ENCODE measurements at regions not wholly inside any gene's neighbourhood (a gene's known extent, or its start where the extent isn't known, plus 50 kb on each side); places are given as distances from the start of the nearest gene placed in this dataset.
"Not testable (repeated sequence)": the region's sequence is repeated elsewhere in the genome, so short reads cannot be mapped to it uniquely, and the experiment has no call there.

GRCh38 chrY:10958122-10958521 is 1430.4 kb downstream of the TSPY10 start:
- DNase-seq: not testable (repeated sequence)

DNA sequence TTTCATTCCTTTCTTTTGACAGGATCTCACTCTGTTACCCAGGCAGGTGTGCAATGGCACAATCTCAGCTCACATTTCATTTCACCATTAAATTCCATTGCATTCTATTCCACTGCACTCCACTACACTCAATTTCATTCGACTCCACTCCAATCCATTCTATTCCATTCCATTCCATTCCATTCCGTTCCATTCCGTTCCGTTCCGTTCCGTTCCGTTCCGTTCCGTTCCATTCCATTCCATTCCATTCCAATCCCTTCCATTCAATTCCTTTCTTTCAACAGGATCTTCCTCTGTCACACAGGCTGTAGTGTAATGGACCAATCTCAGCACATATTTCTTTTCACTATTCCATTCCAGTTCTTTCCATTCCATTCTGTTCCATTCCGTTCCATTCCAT is 1445.7 kb downstream of the TSPY10 start:
- no peak for DNase-seq

- no peak for DNase-seq
These were observed 1459.0 kb downstream of the TSPY10 start for GRCh38 chrY:10986655-10987054.

- DNase-seq: no peak
These were observed 1459.9 kb downstream of the TSPY10 start for GRCh38 chrY:10987626-10988025.

DNA sequence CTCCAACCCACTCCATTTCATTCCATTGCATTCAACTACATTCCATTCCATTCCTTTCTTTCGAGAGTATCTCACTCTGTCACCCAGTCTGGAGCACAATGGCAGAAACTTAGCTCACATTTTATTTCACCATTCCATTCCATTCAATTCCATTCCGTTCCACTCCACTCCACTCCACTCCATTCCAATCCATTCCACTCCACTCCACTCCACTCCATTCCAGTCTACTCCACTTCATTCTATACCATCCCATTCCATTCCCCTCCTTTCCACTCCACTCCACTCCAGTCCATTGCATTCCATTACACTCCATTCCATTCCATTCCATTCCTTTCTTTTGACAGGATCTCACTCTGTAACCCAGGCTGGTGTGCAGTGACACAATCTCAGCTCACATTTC is 1466.3 kb downstream of the TSPY10 start:
- DNase-seq: no peak

- peak; percentile 0 for DNase-seq
These were observed 1472.0 kb downstream of the TSPY10 start for GRCh38 chrY:10999715-11000114.

DNA sequence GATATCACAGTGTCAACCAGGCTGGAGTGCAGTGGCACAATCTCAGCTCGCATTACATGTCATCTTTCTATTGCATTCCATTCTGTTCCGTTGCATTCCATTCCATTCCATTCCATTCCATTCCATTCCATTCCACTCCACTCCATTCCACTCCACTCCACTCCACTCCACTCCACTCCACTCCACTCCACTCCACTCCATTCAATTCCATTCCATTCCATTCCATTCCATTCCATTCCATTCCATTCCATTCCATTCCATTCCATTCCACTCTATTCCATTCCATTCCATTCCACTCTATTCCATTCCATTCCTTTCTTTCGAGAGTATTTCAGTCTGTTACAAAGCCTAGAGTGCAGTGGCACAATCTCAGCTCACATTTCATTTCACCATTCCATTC is 1486.5 kb downstream of the TSPY10 start:
- DNase-seq: not testable (repeated sequence)

DNA sequence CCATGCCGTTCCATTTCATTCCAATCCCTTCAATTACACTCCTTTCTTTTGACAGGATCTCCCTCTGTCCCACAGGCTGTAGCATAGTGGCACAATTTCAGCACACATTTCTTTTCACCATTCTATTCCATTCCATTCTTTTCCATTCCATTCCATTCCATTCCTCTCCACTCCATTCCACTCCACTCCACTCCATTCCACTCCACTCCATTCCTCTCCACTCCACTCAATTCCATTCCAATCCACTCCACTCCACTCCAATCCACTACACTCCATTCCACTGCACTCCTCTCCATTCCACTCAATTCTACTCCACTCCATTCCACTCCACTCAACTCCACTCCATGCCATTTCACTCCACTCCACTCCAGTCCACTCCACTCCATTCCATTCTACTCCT is 1495.1 kb downstream of the TSPY10 start:
- no peak for DNase-seq

GRCh38 chrY:11044234-11044883 is 1516.7 kb downstream of the TSPY10 start:
- DNase-seq: no peak

DNA sequence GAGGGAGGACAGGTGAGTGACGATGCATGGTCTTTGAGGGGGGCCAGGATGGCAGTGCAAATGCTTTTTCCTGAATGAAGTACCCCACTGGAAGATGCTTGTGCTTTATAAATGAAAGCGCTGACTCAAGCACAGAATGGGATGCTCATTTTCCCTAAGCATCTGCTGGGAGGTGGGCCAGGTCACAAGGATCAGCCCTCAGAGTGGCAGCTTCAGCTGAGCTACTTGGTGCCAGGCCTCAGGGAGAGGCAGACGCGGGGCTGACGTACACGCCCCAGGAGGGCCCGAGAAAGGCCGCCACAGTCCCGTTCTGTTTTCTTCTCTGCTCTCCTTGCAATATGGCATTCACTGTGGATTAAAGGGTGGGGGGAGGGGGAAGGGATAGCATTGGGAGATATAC is 1535.8 kb downstream of the TSPY10 start:
- no peak for DNase-seq

DNA sequence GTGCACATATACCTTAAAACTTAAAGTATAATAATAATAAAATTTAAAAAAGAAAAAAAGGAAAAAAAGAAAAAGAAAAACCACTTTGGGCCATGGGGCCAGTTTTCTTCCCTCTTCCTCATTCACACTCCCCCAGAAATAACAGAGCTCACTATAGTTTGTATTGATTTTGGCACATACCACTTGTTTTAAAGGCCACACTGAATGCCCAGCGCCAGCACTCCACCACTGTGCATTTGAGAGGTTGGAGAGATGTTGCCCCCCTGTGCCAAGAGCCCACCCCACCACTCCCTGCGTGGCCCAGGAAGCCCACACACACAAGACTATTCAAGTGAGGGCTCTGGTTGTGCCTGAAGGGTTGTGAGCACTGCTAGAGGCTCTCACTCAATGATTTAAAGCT is 1536.3 kb downstream of the TSPY10 start:
- no peak for DNase-seq

GRCh38 chrY:11064376-11064775 is 1536.7 kb downstream of the TSPY10 start:
- DNase-seq: no peak

DNA sequence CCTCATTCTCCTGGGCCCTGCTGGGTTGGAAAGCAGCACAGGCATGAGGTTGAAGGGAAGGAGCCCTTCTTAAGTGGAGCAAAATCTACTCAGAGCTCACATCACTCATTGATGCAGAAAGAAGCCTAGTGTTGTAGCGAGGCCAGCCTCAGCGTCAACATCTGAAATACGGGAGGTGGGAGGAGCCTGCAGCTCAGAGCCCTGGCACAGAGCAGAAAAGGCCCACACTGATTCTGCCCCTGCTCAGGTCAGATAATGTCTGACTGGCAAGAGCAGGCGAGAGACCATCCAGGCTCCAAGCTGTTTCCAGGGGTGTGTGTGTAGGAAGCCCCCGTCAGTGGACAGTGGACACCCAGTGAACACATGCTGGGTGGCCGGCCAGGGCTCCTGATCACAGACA is 1541.6 kb downstream of the TSPY10 start:
- DNase-seq: no peak

DNA sequence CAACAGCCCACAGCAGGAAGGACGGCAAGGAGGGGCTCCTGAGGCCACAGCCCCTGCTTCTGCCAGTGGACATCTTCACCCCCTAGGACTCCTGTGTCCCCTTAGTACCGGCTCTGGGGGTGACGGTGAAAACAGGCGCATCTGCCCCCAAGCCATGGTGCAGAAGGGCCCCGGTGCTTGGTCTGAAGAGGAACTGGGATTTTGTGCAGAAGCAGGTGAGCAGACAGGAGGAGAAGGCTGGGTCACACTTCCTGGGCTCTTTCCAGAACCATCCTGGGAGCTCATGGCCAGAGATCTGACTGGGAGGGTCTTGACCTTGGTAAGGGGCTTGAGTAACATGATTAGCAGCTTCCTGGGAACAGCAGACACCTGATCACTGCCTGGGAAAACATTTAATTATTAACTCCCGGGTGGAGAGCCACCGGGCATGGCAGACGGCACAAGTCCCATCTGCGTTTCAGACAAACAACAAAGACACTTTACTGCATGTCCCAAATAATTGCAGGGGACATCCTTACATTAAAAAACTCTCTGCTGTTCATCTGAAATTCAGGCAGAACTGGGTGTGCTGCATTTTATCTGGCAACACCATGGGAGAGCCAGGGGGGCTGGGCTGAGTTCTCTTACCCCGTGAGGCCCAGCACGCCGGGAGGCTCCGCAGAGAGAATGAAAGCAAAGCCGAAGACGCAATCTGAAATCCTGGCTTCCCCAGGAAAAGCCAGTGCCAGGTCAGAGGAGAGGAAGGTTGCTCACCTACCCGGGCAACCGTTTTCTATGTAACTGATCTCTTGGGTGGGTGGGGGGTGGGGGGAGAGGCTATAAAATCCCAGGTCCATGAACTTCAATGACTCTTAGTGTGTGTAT is 1542.8 kb downstream of the TSPY10 start:
- DNase-seq: no peak

- not testable (repeated sequence) for DNase-seq
These were observed 1558.1 kb downstream of the TSPY10 start for GRCh38 chrY:11085801-11086200.

- not testable (repeated sequence) for DNase-seq
These were observed 1569.8 kb downstream of the TSPY10 start for GRCh38 chrY:11097498-11097897.

- DNase-seq: not testable (repeated sequence)
These were observed 1570.7 kb downstream of the TSPY10 start for GRCh38 chrY:11098419-11098818.

- no peak for DNase-seq
These were observed 1571.3 kb downstream of the TSPY10 start for GRCh38 chrY:11099004-11099403.

DNA sequence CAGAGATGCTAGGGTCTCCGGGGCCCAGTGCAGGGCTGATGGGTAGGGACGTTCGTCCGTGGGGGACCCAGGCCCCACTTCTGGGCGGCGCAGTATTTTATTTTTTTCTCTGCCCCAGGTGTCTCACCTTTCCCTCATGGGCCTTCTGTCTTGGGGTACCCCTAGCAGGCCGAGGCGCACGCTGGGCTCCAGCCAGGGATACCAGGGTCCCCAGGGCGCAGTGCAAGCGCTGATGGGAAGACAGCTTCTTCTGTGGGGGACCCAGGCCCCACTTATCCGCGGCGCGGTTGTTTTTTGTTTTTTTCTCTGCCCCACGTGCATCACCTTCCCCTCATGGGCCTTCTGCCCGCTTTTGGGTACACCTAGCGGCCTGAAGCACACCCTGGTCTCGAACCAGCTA is 1572.8 kb downstream of the TSPY10 start:
- not testable (repeated sequence) for DNase-seq

- not testable (repeated sequence) for DNase-seq
These were observed 1575.3 kb downstream of the TSPY10 start for GRCh38 chrY:11102987-11103386.

- DNase-seq: not testable (repeated sequence)
These were observed 1579.6 kb downstream of the TSPY10 start for GRCh38 chrY:11107127-11107918.

DNA sequence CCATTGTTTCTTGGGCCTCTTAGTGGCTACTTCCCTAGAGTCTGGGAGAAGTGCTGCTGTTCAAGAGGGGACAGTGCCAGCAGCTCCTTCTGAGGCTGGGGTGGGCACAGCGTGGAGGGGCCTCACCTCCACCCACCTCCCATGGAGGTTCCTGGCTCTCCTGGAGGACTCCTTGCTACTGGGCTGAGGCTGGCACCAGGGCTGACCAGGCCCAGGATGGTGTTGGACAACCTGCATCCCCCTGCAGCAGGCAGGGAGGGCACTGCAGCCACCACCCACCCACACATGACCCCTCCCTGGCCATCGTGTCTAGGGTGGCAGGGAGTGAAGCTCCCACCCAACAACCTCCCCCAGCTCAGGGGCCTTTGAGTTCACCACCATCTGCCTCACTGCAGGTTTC is 1549.3 kb upstream of the USP9Y start:
- DNase-seq: not testable (repeated sequence)

DNA sequence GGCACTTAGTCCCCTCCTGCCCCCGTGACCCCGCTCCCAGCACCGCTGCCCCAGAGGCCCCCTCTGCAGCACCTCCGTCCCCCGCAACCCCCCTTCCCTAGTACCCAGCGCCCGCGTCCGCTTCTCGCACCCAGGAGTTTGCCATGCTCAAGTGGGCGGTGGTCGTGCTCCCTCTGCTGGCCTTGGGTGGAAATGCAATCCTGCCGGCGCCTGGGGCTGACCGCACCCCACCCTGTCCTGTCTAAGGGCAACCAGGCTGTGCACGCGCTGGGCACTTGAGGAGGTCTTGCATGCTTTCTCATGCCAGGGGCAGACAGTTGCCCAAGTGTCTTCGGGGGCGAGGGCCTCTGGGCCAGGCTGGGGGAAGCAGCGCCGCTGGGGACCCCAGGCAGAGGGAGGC is 1544.9 kb upstream of the USP9Y start:
- not testable (repeated sequence) for DNase-seq

Measured in activated CD4-positive, alpha-beta T cell treated with anti-CD3 and anti-CD28 coated beads, Interleukin-2, amount 50 U/mL, for 16 hours (primary cell).